DND-41 (cell line): ENCODE measurements at regions not wholly inside any gene's neighbourhood (a gene's known extent, or its start where the extent isn't known, plus 50 kb on each side); places are given as distances from the start of the nearest gene placed in this dataset.

Experiments
- ATAC-seq: fragments of 200-7000 bp; cut with Tn5 transposase; 3 replicates; pipeline ENCODE4 v1.9.1; 2021; ENCODE audit warnings: low read depth; ENCODE audit not compliant: insufficient read depth
- DNase-seq: peaks from one replicate; pipeline ENCODE4 v3.0.0-alpha.2; 2020
- H2AFZ ChIP-seq: 2 replicates; pipeline ENCODE4 v1.6.0; 2012; ENCODE audit warnings: low read depth, low read length
- H3K27ac ChIP-seq: 2 replicates; pipeline ENCODE4 v1.5.1; 2012; ENCODE audit warnings: low read length, inconsistent platforms
- H3K27me3 ChIP-seq: fragments of 200-600 bp; sonication (generic); 2 replicates; pipeline ENCODE4 v1.6.0; 2012; ENCODE audit warnings: low read length, mild to moderate bottlenecking, inconsistent platforms; ENCODE audit not compliant: insufficient read depth, poor library complexity
- H3K36me3 ChIP-seq: 2 replicates; pipeline ENCODE4 v1.5.1; 2012; ENCODE audit warnings: low read length, inconsistent platforms; ENCODE audit not compliant: insufficient read depth
- H3K4me1 ChIP-seq: 2 replicates; pipeline ENCODE4 v1.5.1; 2012; ENCODE audit warnings: mild to moderate bottlenecking, low read length; ENCODE audit not compliant: insufficient read depth
- H3K4me2 ChIP-seq: 2 replicates; pipeline ENCODE4 v1.6.0; 2012; ENCODE audit warnings: mild to moderate bottlenecking, moderate library complexity, low read length, inconsistent platforms; ENCODE audit not compliant: insufficient read depth
- H3K4me3 ChIP-seq, 2 experiments: fragments of 200-600 bp in 1 of 2; shearing (Covaris generic) in 1 of 2; 2 replicates each; pipeline ENCODE4 v1.5.1; 2012 to 2016; ENCODE audit warnings: inconsistent platforms in 2 of 2, low read length in 2 of 2, mild to moderate bottlenecking in 2 of 2, low read depth in 1 of 2, moderate library complexity in 1 of 2
- H3K79me2 ChIP-seq: 2 replicates; pipeline ENCODE4 v1.6.0; 2012; ENCODE audit warnings: low read length, inconsistent platforms; ENCODE audit not compliant: insufficient read depth
- H3K9ac ChIP-seq: 2 replicates; pipeline ENCODE4 v1.6.0; 2012; ENCODE audit warnings: low read depth, mild to moderate bottlenecking, inconsistent platforms, low read length, moderate library complexity
- H3K9me3 ChIP-seq: 2 replicates; pipeline ENCODE4 v1.5.1; 2012; ENCODE audit warnings: low read length, moderate library complexity, mild to moderate bottlenecking, inconsistent platforms; ENCODE audit not compliant: insufficient read depth, severe bottlenecking
- H4K20me1 ChIP-seq: 2 replicates; pipeline ENCODE4 v1.6.0; 2012; ENCODE audit warnings: low read length; ENCODE audit not compliant: insufficient read depth
- EZH2 ChIP-seq: IDR thresholded peaks from 3 replicates; pipeline ENCODE4 v1.6.1; 2012; ENCODE audit warnings: borderline replicate concordance, low read depth, mild to moderate bottlenecking, moderate library complexity, low read length, inconsistent platforms; ENCODE audit not compliant: severe bottlenecking
- TF ChIP-seq, protein P1 (sequence below): IDR thresholded peaks from 2 replicates; pipeline ENCODE4 v1.5.1; 2012; ENCODE audit warnings: borderline replicate concordance, low read length, moderate library complexity, mild to moderate bottlenecking; ENCODE audit not compliant: poor library complexity, severe bottlenecking; ENCODE audit errors: extremely low read depth

DNA sequence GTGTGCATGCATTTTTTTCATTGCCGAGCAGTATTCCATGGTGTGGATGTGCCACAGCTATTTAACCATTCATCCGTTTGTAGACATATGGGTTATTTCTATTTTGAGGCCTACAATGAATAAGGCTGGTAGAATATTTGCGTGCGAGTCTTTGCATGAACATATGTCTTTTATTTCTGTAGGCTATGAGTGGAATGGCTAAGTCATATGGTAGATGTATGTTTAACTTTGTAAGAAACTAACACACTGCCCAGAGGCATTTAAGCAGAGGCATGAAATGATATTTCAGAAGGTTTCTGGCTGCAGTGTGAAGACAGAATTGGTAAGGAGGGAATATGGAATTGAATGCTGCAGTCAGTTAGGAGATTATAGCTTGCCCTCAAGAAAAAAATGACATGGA is 457.4 kb upstream of the CDH4 start:
- no peak for TF ChIP-seq EZH2
- TF ChIP-seq, protein P1, sequence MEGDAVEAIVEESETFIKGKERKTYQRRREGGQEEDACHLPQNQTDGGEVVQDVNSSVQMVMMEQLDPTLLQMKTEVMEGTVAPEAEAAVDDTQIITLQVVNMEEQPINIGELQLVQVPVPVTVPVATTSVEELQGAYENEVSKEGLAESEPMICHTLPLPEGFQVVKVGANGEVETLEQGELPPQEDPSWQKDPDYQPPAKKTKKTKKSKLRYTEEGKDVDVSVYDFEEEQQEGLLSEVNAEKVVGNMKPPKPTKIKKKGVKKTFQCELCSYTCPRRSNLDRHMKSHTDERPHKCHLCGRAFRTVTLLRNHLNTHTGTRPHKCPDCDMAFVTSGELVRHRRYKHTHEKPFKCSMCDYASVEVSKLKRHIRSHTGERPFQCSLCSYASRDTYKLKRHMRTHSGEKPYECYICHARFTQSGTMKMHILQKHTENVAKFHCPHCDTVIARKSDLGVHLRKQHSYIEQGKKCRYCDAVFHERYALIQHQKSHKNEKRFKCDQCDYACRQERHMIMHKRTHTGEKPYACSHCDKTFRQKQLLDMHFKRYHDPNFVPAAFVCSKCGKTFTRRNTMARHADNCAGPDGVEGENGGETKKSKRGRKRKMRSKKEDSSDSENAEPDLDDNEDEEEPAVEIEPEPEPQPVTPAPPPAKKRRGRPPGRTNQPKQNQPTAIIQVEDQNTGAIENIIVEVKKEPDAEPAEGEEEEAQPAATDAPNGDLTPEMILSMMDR, result no peak
- no peak overlapping the region for H3K4me2 ChIP-seq

DNA sequence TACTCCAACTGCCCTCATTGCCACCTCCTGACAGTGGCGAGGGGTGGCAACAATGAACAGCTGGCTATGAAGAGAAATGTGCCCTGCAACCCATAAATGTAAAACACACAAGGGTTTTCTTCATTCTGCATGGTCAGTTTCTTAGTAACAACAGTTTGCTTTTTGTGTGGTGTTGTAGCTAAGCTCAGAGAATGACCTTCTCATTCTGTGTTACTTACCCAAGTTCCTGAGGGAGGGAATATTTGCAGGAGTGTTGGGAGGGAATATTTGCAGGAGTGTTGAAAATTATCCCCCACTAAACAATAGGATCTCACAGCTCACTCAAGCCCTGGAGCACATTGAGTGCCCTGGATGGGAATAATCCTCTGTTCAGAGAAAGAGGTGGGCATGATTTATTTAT is 456.4 kb upstream of the CDH4 start:
- Histone ChIP-seq H3K4me1 (no peaks in the 10 kb centered on the region), H3K27me3 (peaks cover 6% of the 10 kb centered on the region), H4K20me1 (no peaks in the 10 kb centered on the region), H3K27ac (no peak overlapping the region), H3K79me2 (no peaks in the 10 kb centered on the region), H3K4me3 (no peak overlapping the region), H3K9ac (no peak overlapping the region), H3K36me3 (no peaks in the 10 kb centered on the region), H3K4me2 (no peak overlapping the region), H3K9me3 (peaks cover 6% of the 10 kb centered on the region), H2AFZ (no peak overlapping the region)
- TF ChIP-seq EZH2, result no peak
- TF ChIP-seq, protein P1, result no peak
- DNase-seq, result no peak
- ATAC-seq, result no peak

More for the DNA sequence above, 457.4 kb upstream of the CDH4 start:
- Histone ChIP-seq H3K27me3 (peaks cover 6% of the 10 kb centered on the region), H3K9ac (no peak overlapping the region), H3K4me3 (no peak overlapping the region), H3K79me2 (no peaks in the 10 kb centered on the region), H3K9me3 (no peaks in the 10 kb centered on the region), H3K27ac (no peak overlapping the region), H4K20me1 (no peaks in the 10 kb centered on the region), H2AFZ (no peak overlapping the region), H3K4me1 (no peaks in the 10 kb centered on the region), H3K36me3 (no peaks in the 10 kb centered on the region)
- ATAC-seq (no peak), DNase-seq (no peak)

- no peak for ATAC-seq
- no peak overlapping the region for H3K9ac ChIP-seq
- H3K4me3 ChIP-seq, result no peak overlapping the region
- no peaks in the 10 kb centered on the region for H3K79me2 ChIP-seq
- no peak overlapping the region for H3K4me2 ChIP-seq
- H3K4me1 ChIP-seq, result peaks cover 5% of the 10 kb centered on the region
- no peaks in the 10 kb centered on the region for H3K36me3 ChIP-seq
- H3K9me3 ChIP-seq, result peaks cover 6% of the 10 kb centered on the region
- H3K27me3 ChIP-seq, result peaks cover 3% of the 10 kb centered on the region
- DNase-seq, result no peak
- H3K27ac ChIP-seq, result no peak overlapping the region
- TF ChIP-seq EZH2, result no peak
- TF ChIP-seq, protein P1, result no peak
- H2AFZ ChIP-seq, result no peak overlapping the region
- H4K20me1 ChIP-seq, result no peaks in the 10 kb centered on the region
Measured at GRCh38 chr20:60800185-60800584, 451.9 kb upstream of the CDH4 start.

DNA sequence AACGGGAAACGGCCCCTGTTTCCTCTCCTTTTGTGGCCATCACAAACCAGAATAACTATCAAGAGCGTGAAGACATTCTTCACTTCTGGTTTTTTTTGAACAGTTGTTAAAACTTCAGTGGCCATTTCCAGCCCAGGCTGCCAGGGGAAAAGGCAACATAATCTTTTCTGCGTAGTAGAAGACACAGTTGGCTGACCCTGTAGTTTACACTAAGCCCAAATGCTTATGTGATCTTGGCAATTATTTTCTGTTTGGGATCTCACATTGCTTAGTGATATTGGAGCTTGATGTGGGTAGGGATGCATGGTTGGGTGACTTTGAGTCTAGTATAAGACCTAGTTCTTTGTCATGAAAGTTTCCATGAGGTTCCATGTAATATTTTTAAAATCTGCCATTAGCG is 449.4 kb upstream of the CDH4 start:
- H3K36me3 ChIP-seq, result no peaks in the 10 kb centered on the region
- H3K4me1 ChIP-seq, result peaks cover 12% of the 10 kb centered on the region
- no peaks in the 10 kb centered on the region for H3K79me2 ChIP-seq
- H3K27ac ChIP-seq, result no peak overlapping the region
- H3K4me3 ChIP-seq, result no peak overlapping the region
- no peak overlapping the region for H3K4me2 ChIP-seq
- TF ChIP-seq, protein P1, result no peak
- no peak for TF ChIP-seq EZH2
- DNase-seq (no peak), ATAC-seq (no peak)
- H3K27me3 ChIP-seq, result peaks cover 3% of the 10 kb centered on the region
- no peaks in the 10 kb centered on the region for H4K20me1 ChIP-seq
- H3K9ac ChIP-seq, result no peak overlapping the region
- H3K9me3 ChIP-seq, result peaks cover 6% of the 10 kb centered on the region
- H2AFZ ChIP-seq, result no peak overlapping the region
